ENCODE measurements at regions not wholly inside any gene's neighbourhood (a gene's known extent, or its start where the extent isn't known, plus 50 kb on each side); places are given as distances from the start of the nearest gene placed in this dataset.
"Not testable (repeated sequence)": the region's sequence is repeated elsewhere in the genome, so short reads cannot be mapped to it uniquely, and the experiment has no call there.

DNA sequence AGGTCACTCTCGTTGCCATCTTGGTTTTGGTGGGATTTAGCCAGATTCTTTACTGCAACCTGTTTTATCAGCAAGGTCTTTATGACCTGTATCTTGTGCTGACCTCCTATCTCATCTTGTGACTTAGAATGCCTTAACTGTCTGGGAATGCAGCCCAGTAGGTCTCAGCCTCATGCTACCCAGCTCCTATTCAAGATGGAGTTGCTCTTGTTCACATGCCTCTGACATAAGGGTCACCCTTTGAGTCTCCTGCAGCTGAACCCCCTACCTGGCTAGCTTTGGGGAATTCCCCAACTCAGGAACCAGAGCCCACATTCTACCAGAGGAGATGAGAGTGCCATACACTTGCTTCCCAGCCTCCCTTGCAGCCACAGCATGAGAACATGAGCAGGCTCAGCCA lies 123.0 kb upstream of the ARHGEF3 start:
- DNase-seq (ENCODE audit: low spot score) = not testable (repeated sequence)

DNA sequence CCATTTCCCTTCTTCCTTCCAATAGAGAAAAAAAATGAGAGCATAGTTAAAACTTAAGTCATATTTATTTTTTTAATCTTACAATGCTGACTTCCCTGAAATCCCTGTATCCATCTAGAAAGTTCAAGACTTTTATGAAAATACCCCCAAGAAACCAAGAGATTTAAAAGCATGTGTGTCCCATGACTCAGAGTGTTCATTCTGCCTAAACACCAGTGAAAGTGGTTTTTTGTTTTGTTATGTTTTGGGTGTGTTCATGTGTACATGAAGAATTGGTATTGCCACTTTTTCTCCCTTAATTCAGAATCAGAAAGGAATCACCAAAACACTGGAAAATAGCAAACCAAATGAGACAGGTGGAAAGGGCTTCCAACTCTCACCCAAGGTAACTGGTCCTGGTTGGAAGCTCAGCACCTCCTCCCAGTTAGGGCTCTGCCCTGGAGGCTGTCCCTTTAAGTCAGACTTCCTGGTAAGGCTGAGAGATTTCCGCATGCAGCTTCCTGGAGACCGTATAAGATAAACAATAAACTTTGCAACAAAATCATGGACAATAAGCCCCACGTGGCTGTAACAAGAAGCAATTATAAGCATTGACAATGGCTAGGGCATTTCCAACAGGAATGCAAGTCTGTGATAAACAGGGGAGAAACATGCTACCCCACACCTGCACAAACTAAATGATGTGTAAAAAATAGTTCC lies 121.9 kb upstream of the ARHGEF3 start:
- DNase-seq (ENCODE audit: low spot score) = no peak

DNA sequence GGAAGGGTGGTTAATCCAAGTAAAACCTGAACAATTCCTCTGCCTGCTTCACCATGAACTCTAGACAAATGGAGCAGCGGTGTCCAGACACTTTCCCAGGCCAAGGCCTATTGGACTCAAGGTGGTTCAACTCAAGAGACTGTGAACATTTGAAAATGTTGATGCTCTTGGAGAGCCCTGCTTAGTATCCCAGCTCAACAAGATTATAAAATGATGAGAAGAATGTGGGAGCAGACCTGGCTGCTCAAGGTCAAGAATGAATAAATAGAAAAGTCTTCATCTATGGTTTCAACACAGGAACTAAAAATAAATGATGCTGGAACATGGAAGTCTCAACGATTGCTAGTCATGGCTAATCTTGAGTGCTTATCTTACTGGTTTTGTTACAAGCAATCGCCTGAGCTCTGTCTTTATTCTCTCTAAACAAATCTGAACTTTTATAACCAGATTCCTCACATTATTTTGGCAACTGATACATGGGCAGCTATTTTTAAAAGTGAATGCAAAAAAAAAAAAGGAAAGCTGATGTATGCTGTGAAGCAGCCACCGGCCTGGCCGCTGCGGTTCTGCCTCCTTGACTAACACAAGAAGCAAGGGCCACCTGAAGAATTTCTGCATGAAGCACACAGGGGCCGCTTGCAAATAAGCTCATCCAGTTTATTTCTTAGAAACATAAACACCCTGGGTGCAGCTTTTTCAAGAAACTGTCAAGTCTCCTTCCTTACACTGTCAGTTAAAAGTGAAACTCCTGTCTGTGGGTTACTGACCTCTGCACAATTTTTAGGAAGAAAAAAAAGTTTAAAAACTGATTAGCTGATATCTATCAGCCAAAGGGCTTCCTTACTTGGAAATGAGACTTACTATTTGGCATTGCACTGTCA lies 120.1 kb upstream of the ARHGEF3 start:
- no peak for DNase-seq (ENCODE audit: low spot score)

DNA sequence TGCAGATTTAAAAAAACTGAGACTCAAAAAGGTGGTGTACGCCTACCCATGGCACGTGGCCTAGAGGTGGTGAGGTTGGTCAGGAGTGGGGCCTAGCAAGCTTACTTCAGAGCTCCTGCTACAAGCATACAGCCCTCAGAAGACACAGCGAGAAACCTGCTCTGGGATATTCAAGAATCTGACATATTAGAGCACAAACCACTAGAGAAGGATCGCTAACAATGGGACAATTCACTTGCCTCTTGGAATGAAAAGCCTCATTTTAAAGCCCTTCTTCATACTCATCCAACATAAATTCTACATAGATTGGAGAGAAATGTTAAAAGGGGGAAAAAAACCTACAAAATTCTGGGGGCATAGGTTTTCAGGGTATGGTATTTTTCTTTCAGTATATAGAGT lies 118.0 kb upstream of the ARHGEF3 start:
- no peak for DNase-seq (ENCODE audit: low spot score)

DNA sequence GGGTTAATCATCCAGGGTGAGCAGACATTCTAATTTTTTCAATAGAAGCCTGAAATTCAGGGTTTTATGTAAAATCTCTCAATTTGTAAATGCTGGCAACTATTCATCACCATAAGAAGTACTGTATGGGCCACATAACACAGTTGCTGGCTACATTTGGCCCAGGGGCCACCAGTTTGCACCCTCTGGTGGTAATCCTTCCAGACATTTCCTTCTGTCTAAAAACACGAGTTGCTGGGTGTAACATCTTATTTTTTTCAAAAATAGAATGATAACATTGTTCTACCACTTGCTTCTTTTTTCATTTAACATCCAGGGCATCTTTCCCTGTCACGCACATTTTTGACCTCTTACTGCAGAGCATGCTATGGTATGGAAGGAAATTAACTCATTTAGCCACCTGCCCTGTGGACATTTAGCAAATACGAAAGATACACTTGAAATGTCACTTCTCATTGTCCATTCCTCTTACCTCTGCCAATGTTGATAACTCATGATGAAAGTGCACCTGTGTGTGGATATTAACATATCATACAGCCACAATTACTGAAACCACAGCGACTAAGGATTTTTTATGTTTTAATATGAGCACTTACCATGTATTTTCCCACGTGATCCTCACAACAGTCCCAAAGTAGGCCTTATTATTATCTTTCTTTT lies 117.5 kb upstream of the ARHGEF3 start:
- no peak for DNase-seq (ENCODE audit: low spot score)

DNA sequence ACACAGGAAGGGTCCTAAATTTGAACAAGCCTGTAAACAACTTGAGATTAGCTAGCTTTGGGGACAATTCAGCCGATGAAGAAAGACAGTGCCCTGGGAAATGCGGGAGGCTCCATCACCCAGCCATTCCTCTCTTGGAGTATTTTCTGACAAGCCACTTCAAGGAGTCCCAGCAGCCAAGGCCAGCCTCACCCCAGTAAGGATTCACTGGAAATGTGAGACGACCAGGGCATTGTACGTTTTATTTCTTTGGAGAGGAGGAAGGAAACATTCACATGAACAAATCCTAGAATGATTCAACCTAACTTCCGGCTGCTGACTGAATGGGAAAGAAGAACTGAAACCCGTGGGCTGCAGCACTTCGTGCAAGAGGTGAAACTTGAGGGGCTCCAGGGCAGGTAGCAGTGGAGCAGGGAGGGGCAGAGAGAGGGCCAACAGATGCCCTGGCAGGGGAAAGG lies 116.4 kb upstream of the ARHGEF3 start:
- no peak for DNase-seq (ENCODE audit: low spot score)

DNA sequence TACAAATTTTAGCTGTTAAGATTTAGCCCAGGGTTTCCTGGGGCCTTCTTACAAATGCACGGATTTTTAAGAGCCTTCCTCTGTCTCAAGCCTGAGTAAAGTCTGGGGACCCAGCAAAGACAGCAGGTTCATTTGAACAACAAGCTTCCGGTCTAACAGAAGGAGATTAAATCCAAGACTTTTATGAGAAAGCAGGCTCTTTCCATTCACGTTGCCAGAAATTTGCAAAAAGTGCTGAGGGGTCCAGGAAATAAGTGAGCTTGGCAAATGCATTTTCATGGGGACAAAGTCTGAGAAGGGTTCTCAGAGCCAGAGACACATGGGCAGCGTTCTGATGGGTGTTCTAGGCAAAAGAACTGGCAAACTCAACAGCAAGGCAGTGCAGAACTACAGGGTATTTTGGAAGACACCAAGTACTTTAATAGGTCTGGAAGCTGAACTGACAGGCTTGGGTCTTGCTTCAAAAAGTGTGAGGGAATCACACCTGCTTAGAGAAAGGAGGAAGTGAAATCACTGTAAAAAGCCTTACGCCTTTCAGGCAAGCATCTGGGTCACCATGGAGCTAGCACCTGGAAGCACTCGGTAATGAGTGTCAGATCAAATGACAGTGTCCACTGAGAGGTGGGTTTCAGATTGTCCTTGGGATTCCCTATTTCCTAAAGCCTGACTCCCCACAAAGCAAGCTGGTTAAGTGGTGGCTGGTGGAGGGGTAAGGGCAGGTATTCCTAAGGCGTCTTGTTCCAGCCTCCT lies 115.8 kb upstream of the ARHGEF3 start:
- no peak for DNase-seq (ENCODE audit: low spot score)

DNA sequence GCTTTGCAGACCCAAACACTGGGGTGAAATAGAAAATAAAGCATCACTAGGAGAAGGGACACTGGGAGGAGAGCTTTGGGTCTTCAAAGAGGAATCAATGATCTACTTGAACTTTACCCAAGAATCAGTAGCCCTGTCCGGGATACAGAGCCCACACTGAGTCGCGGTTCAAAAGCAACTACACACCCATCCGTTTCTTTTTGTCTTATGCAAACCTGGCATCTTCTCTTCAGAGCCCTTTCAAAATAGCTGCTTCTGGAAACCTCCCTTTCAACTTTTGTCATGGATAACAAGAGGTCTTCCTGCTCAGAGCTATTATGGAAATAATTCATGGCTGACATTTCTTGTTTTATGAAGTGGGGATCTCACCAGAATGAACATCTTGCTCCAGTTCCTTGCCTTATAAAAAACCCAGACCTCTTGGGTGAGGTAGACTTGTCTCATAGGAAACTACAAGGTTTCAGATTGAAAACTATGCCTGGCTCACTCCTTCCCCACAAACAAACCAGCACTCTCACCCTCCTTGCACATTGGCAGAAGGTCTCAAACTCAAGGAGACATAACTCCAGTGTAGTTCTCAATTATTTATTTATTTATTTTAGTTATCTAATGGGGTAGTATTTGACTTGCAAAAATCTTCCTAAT lies 115.1 kb upstream of the ARHGEF3 start:
- no peak for DNase-seq (ENCODE audit: low spot score)

DNA sequence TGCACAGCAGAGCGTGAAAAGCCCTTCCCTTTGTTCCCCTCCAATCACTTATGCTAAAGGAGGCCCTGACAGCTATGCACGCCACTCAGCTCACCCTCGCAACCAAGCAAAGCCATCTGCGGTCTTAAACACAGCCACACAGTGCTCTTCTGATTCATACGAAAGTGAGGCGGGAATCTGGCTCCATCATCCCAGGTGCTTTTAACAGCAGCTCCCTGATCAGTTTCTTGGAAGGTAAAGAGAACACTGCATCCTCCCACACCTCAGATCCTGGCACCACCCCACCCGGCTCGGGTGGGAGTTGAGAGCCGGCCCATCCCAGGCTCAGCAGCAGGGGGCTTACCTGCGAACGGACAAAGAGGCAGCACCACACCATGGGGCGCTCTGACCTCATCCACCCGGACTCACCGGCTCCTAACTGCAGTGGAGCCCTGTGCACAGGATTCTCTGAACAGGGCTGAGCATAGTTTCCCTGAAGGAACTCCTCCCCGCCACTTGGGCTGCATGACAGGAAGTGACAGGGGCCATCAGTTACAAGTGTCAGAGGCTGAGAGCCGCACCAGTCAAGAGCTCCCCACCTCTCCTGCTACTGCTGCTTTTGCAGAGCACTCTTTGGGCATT lies 114.3 kb upstream of the ARHGEF3 start:
- DNase-seq (ENCODE audit: low spot score) = no peak

DNA sequence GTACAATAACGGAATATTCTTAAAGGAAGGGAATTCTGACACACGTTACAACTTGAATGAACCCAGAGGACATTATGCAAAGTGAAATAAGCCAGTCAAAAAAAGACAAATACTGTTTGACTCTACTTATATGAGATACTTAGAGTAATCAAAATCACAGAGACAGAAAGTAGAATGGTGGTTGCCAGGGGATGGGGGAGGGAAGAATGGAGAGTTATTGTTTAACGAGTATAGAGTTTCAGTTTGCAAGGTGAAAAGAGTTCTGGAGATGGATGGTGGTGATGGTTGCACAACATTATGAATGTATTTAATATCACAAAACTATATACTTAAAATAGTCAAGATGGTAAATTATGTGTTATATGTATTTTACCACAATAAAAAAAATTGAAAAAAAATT lies 112.9 kb upstream of the ARHGEF3 start:
- DNase-seq (ENCODE audit: low spot score) = no peak

DNA sequence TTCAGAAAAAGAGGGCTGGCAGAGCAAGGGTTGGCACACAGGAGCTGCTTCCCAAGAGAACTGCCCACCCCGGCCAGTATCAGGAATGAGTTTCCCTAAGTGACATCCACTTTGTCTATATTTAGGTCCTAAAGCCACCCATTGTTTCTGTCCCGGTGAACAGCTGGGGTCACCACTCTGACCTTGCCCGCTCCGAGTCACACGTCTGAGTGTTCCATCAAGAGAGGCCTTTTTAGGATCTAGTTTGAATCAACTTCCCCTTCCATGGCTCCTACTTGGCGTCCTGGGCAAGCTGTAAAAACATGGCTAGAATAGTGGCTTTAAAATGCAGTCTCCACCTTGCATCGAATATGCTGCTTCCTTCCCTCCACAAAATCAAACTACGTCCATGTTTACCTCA lies 109.6 kb upstream of the ARHGEF3 start:
- no peak for DNase-seq (ENCODE audit: low spot score)

DNA sequence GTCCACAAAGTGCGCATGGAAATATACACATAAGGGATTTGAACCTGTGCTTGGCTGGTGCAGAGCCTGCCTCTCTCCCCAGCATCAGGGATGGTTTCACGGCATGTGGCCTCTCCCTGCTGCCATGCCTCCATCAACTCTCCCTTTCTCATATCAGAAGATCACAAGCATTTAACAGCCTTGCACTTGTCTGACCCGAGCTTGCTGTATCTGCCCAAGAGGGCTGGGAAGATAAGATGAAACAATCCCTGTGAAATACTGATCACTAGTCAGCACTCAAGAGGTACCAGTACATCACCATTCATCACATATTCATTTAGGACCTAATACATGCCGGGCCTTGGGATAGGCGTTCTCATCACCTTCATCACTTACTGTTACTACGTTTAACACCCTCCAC lies 107.6 kb upstream of the ARHGEF3 start:
- DNase-seq (ENCODE audit: low spot score) = no peak

DNA sequence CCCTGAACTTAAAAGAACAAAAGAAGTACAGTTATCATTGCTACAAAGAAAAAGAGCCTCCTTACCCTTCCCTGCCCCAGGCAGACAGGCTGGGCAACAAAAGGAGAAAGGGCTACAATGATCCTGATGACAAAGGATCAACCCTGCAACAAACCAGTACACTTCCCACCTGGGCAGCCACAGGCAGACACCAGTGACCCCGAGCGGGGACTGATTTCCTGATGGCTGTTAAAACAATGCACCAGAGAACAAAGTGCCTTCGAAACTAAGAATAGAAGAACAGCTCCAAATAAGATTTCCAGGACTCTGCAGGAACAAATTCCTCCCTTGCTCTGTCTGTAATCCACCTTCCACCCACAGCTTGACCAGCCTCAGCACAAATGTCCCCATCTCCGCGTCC lies 106.3 kb upstream of the ARHGEF3 start:
- no peak for DNase-seq (ENCODE audit: low spot score)

DNA sequence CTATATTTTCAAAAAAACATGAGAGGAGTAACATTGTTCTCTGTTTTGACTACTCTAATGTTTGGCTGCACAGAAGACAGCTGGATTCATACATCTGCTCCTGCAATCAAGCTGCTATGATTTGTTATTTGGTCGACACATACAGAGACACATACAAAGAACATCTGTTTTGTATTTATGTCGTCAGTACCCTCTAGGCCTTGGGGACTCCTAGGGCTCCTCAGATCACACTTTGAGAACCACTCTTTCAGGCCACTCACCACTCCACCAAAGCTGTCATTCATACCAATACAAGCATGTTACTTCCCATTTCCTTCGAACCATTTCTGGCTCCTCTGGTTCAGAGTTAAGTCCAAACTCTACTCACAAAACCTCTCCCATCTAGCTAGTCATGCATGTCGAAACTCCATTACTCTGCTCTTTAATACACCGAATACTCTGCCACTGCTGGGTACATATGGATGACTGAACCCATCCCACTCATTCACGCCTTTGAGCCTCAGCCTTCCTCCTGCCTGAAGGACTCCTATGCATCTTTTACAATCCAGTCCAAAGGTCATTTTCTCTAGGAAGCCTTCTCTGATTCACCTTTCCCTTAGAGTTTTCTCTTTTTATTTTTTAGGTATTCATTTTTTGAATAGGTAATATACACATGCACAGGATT lies 102.9 kb upstream of the ARHGEF3 start:
- no peak for DNase-seq (ENCODE audit: low spot score)

DNA sequence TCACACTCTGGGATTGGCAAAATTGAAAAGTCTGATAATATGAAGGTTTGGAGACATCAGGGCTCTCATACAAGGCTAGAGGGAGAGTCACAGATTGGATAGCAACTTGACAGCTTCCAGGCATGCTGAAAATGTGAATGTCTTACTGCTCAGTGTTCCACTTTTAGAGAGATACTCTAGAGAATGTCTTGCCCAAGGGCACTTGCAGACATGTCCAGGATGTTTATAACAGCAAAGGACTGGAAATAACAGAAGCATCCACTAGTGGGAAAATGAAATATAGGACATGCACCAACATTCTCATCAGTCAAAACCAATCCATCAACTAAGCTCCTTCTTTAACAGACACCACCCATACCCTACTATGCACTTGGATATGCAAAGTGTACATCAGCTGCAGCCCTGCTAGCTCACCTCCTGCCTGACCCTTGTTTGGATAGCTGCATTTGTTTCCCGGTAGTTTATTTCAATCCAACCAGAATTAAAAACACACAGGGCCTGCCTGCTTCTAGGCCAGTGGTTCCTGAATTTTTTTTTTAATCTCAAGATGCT lies 101.6 kb upstream of the ARHGEF3 start:
- no peak for DNase-seq (ENCODE audit: low spot score)

DNA sequence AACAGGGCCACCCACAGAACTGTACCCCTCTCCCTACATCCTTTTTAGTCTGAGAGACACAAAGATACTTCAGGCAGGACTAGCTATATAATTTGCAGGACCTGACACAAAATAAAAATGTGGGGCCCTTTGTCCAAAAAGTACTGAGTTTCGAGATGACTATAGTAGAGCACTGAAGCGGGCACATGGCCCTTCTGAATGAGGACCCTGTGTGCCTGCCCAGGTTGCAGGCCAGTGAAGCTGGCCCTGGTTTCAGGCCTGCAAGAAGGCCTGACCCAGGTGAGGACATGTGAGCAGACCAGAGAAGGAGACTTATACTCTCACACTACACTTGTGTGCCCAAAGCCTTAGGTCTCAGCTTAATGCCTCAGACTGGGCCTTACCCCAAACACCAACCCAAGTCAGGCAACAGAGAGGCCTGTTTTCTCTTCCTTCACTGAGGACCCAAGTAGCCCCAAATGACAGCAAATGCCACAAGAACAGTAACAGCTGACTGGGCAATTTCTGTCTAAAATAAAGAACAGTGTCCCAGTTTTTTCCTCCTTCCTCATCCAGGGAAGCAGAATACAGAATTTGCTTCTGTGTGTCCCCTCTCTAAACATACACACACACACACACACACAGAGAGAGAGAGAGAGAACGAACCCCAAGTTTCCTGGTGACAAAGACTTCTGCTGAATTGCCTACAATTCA lies 100.9 kb upstream of the ARHGEF3 start:
- DNase-seq (ENCODE audit: low spot score) = no peak

DNA sequence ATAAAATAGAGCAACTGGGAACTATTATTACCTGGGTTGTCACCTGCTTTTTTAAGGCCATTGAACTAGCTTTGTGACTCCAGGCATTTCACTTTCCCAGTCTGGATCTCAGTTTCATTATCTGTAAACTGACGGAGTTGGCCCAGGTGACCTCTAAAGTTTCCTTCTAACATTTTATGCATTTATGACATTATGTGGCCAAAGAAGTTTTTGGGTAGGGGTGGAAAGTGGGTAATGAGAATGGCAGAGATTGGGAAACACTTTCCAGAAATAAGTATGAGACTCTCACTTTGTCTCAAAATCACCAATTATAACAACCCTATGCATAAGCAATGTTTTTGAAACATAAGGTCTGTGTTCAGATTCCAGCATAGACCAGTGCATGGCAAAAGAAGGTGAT lies 99.1 kb upstream of the ARHGEF3 start:
- DNase-seq (ENCODE audit: low spot score) = no peak

DNA sequence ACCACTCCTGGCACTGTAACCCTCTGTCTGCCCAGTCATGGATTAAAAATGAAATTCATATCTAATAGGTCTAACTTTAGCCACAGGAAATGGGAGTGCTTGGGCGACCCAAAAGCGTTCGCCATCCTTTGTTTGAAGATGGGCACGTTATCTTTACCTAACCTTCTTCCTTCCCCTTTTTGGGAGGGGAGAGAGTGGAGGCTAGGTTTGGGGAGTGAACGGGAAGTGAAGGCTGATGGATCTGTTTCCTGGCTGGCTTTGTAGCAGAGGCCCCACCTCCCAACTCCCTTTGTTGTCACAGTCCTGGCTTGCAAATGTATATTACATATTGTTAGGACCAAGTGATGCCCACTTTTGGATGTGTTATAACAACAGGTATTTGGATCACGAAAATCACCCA lies 98.1 kb upstream of the ARHGEF3 start:
- no peak for DNase-seq (ENCODE audit: low spot score)

DNA sequence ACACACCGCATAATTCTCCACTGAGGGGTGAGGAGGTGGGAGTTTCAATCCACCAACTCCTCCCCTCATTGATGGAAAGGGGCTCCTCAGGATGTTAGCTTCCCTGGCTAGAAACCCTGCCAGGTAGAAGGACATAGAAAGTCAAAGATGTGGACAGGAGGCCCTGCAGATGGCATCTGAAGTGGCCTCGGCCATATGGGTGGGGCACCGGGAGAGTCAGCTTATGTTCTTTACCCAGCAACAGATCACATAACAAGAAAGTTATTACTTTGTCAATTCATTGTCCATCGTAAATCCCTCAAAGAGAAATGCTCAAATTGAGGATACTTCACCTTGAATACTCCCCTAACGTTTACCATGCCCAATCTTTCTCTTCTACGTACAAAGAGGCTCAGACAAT lies 97.3 kb upstream of the ARHGEF3 start:
- no peak for DNase-seq (ENCODE audit: low spot score)

DNA sequence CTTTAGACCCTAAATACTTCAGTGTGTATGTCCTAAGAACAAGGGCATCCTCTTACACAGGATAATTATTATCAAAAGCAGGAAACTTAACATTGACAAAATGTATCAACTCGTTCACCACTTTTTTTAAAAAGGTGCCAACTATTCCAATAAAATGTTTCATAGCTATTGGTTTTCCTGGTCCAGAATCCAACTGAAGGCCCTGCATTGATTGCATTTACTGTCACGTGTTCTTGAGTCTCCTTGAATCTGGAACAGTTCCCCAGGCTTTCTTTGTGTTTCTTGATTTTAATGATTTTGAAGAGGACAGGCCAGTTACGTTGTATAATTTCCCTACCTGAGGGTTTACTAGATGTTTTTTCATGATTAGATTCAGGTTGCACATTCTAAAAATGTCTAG lies 94.6 kb upstream of the ARHGEF3 start:
- no peak for DNase-seq (ENCODE audit: low spot score)
